NCI-H146 treated with DMSO at 0.1 percent for 48 hours (cell line): ENCODE measurements at regions not wholly inside any gene's neighbourhood (a gene's known extent, or its start where the extent isn't known, plus 50 kb on each side); places are given as distances from the start of the nearest gene placed in this dataset.

Experiments
- DNase-seq: peaks from one replicate; lab custom pipeline; 2025; ENCODE audit not compliant: unreplicated experiment; lab: John Stamatoyannopoulos, UW

DNA sequence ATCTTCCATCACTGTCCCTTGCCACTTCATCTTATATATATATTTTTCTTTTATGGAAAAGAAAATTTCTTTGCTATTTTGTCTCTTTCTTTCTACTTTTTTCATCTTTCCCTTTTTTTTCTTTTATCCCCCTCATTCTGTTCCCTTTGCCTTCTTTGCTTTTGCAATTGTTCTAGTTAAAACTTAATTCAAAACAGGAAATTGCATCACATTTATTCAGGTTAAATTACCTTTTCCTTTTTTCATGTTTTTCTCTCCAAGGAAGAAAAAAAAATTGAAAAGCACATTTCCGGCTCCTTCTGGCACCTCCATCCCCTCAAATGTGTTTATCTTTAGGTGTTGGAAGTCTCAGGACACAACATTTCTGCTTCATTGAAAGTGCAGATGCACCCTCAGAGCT, 176.9 kb downstream of the FGF1 start:
- no peak for DNase-seq

DNA sequence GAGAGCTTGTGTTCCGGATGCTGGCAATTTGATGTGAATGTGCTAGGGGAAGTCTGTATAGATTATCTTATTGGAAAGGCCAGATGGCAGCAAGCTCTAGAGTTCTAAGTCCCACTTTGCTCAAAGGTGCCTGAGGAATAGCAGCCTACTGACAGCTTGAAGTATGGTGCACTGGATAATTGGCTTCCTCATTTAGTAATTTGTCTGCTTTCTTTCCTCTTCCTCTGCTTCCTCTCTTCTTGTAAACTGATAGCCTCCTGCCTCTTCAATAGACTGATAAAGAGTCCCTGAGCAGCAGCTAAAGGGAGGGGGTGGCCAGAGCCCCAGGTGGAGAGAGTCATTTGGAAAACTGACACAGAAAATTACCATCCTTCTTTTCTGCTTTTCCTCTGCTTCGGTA, 177.3 kb downstream of the FGF1 start:
- DNase-seq = peak; percentile 31

DNA sequence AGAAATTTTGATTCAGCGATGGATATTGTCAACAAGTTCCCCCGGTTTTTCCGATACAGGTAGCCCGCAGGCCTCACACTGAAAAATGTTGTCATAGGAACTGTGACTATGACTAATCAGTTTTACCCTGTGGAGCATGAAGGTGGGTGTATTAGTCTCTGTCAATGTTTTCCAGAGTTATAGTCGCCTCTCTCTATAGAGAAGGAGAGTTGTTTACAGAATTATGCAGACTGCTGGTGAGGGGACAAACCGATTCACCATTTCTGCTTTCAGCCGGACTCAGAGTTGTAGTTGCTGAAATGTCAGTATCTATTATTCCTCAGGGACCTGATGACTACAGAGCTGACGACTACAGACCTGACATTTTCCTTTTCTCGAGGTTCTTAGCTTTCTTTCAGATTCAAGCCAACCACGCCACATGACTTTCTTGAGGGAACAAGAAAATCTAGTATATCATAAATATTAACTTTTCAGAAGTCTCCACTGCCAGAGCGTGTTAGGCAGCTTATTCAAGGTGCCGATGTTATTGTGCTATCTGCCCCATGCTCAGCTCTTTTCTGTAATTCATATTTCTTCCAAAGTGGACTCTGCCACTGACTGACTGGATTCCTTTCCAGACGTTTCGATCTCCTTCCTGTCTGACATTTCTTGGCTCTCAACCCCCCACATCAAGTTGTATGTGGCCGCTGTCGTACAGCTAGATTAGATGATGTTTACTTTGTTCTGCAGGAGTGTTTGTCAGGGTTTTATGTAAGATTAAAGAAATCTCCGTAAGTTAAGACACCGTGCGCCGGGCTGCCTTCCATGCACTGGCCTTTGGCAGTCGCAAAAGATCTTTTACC, 178.1 kb downstream of the FGF1 start:
- DNase-seq = no peak

DNA sequence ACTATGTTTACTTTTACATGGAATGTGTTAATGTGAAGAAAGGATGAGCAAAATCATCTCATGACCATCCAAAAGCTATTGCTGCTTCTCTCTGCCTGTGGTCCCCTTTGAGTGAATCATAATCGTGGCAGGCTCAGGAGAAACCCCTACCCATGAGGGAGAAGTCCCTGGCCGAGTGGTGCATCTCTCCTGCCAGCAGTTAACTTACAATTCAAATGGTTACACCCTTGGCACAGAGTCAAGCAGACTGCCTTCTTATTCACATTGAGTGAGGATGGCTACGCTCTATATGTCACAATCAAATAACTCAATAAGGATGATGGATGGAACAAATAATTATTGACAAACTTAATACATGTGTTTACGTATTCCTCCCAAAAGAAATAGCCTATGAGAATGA, 179.1 kb downstream of the FGF1 start:
- DNase-seq = no peak

DNA sequence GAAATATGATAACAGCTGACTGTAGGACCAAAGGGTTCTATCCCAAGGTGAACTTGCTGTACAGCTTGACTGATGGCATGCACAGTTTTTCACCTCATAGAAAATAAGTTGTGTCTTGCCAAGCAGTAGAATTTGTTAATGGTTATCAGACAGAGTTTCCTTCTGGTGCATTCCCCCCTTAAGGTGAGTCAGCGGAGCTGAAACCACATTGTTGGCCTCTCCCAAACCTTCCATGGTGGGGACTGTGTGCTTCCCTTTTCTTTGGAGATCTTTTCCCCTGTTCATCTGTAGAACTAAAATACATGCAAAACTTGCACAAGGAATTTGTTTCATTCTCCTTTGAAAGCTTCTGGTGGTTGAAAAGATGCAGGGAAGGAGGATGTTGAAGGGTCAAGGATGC, 179.8 kb downstream of the FGF1 start:
- DNase-seq = no peak

DNA sequence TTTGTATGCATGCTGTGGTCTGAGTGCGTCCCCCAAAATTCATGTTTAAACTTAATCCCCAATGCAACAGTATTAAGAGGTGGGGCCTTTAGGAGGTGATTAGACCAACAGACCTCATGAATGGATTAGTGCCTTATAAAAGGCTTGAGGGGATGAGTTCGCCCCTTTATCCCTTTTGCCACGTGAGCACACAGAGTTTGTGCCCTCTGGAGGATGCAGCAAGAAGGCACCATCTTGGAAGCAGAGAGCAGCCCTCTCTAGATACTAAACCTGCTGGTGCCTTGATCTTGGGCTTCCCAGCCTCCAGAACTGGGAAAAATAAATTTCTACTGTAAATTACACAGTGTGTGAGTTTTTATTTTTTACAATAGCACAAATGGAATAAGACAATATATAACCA, 177.1 kb upstream of the SPRY4 start:
- no peak for DNase-seq

DNA sequence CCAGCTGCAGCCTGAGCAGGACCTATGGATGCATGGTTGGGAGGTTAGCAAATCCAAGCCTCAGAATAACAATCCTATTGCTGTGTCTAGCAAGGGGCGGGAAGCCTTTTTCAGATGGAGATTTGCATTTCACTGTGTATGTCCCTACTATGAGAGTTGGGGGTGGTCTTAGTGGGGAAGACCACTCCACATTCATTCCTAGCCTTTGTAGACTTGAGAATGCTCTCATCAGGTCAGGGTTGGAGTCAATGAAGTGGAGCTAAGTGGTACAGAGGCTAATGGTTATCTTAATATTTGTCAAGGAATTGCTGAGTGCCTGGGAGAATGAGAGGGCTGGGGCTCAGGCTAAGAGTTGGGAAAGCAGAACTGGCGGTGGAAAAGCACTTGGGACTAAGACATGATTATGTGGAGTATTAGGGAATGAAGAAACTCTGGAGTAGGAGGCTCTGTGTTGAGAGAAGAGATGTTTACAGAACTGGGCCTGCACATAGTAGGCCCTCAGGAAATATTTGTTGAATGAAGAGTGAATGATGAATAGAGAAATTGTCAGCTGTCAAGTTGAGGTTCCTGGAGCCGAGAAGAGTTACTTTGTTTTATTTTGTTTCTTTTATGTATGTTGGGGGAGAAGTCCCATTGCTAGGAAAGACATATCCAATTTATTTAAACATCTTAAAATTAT, 175.5 kb upstream of the SPRY4 start:
- no peak for DNase-seq

DNA sequence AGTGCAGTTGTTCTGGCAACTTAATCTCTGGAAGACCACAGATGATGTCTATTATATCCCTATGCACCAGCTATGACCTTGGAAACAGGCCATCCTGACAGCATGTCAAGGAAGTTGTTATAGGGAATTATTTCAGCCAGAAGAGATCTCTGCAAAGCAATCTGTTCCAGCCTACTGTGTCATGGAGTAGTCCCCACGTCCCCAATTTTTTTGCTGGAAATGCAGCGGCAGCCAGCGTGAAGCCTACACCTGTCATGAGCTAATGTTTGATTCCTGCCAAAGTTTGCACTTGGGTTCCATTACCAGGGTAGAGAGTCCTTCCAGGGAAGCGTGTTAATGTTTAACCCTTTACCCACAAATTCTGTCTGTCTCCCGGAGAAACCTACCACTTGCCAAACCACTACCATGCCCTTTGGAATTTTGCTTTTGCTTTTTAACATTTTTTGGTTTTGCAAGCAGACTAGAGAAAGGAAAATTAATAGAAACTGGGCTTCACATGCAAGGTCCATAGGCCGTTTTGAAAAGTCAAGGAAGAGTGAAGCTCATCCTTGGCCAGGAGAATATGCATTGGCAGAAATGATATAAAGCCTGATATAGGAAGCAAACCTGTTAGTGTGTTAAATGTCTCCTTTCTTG, 174.9 kb upstream of the SPRY4 start:
- DNase-seq = no peak

DNA sequence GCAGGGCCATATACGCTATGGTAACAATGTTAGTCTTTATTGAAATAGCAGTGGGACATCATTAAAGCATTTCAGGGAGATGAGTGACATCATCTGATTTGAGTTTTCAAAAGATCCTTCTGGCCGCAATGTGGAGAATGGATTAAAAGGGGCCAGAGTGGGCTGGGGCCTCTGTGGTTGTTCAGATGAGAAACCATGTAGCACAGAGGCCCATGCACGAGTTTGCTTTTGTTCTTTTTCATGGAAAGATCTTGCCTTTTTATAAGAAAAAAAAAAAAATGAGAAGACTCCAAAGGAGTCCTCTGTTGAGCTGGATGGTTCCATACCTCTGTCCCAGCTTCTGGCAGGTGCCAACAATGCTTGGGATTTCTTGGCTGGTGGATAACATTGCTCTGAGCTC, 173.5 kb upstream of the SPRY4 start:
- no peak for DNase-seq

DNA sequence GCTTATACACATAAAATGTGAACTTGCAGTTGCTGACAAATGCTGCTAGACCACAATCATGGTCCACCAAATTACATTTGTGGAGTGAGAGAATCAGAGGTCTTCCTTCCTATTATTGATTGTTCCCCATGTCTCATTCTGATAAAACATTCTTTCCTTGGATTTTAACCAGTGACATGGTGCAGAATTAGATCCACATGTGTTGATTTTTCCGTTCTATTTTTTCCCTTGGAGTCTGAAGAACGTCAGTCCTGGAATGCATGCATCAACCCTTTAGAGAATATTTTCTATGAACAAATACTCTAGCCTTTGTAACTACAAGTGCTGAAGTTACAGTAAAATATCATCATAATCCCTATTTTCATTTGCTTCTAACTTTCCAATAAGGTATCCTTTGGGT, 170.7 kb upstream of the SPRY4 start:
- no peak for DNase-seq

DNA sequence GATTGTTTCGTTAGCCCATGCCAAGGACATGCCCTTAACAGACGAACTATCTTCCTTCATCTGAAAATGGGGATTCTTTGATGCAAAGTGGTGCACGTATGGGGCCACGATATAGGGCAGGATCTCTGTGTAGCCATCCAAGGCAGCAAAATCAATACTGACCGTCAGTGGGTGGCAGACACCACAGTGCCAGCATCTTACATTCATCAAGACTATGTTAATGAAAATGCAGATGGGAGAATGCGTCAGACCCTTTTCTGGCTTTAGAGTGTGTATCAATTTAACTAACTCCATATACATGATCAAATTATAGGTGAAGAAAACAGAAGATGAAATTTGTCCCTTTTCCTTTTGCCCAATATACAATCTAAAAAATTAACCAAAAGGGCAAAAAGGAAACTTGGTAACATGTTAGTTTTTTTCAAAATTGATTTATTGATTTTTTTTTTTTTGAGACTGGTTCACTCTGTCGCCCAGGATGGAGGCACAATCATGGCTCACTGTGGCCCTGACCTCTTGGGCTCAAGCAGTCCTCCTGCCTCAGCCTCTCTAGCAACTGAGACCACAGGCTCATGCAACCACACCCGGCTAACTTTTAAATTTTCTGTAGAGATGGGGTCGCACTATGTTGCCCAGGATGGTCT, 169.2 kb upstream of the SPRY4 start:
- no peak for DNase-seq

DNA sequence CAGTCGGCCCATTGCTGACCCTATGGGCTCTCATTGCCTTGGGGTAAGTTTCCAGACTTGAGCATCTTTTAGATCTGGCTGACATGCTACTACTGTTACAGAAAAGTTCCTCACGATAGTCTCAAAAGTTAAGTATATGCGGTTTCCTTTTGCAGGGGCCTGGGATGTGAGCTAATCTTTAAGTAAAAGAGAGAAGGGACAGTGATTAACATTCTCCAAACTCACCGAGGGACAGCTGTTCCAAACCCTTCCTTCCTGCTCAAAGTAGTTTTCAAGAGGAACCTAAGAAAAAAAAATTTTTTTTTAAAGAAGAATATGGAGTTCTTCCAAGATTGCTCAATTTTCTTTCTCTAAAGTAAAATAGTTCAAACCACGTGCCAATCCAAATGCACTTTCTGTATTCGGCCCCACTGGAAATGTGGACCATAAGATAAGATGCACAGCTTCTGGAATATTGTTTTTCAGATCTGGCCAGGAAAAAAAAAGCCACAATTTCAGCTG, 168.0 kb upstream of the SPRY4 start:
- no peak for DNase-seq

DNA sequence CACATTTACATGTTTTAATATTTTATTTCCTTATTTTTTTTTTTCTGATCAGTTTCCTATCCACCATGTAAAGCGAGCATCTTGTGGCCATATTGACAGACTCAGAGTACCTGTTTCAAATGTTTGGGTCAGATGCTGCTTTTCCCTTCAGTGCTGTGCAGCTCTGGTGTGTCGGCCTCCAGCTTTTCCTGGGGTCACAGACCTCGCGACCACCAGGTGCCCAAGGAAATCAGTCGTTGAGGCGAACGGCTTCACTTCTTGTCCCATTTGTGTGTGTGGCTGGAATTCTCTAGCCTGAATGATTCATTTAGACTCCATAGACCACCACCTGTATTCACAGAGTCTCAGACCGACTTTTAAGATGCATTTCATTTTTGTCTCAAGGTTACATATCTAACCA, 166.9 kb upstream of the SPRY4 start:
- no peak for DNase-seq

DNA sequence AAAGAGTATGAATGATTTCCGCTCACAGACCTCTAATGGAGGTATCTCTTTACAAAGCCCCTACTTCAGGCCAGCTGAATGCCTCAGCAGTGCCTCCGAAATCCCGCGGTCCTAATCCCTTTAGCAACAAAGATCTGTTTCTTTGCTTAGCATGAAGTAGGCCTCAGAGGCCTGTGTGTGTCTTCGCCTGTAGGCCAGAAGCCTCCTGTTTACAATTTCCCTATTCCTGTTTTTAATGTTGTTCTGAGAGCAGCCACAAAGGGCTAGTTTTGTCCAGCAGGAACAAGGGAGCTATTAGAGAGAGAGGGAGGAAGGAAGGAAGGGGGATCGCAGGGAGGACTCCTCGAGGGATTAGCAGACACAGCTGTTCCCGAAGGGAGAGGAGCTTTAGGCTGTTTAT, 166.4 kb upstream of the SPRY4 start:
- no peak for DNase-seq

DNA sequence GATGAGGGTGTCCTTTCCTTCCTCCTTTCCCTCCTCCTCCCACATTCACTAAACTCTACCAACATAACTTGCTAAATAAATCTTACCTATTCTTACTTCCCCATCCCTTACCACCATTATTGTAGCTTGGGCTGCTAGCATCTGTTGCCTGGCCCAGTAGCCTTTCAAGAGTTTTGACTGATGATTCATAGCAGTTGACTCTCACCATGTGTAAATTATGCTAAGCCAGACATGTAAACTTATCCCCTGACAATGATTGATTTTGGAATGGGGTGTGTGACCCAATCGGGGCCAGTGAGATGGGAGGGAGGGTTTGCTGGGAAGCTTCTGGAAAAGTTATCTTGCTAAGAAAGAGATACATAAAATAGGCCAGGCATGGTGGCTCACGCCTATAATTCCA, 161.8 kb upstream of the SPRY4 start:
- DNase-seq = no peak

DNA sequence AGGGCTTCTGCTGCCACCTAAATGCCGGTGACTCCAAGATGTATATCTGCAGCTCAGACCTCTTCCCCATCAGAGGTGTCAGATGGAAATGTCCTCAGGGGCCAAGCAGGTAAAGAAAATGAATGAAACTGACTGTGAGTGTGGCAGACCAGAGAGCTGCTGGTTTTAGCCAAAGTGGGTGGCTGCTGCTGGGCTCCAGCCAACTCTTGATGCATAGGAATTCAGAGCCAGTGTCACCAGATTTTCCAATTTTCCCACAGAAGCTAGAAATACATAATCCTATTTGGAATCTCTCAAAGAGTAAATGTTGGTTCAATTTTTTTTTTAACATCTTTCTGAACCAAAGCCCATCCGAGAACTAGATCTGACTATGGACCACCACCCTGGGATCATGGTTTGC, 161.2 kb upstream of the SPRY4 start:
- no peak for DNase-seq

DNA sequence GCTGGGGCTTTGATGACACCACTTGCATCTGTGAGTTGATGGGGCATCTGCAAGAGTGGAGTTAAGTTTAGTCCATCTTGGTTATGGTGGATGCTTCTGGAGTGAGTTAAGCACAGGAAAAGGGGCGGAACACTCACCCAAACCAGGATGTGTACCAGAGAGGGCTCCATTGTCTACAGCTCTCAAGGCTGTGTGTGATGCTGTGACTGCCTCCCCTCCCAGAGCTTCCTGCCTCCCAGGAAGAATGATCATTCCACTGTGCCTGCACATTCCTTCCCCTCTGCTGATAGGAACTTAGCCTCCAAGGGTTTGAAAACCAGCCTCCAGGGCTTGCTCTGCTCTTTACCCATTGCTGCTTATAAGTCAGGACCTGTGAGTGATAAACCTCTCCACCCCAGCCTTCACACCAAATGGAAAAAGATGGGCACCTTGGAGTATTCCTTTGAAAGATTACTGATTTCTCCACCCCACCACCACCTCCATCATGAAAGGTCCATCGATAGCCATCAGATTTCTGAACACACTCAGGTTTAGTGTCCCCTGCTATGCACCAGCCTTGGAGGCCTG, 160.1 kb upstream of the SPRY4 start:
- DNase-seq = no peak

DNA sequence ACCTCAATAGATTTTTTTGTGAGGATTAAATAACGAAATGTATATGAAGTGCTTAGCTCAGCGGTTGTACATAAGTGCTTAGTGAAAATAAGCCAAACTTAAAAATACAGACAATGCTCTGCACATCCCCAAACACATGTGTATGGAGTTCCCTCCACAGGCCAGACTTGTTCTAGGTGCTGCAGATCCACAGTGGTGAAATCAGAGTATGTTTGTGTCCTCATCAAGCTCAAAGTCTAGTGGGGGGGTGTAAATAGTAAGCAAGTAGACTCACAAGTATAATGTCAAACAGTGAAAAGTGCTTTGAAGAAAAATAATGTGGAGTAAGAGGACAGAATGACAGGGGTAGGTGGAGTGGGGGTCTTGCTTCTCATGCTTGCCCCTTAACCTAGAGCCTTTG, 157.4 kb upstream of the SPRY4 start:
- DNase-seq = no peak

DNA sequence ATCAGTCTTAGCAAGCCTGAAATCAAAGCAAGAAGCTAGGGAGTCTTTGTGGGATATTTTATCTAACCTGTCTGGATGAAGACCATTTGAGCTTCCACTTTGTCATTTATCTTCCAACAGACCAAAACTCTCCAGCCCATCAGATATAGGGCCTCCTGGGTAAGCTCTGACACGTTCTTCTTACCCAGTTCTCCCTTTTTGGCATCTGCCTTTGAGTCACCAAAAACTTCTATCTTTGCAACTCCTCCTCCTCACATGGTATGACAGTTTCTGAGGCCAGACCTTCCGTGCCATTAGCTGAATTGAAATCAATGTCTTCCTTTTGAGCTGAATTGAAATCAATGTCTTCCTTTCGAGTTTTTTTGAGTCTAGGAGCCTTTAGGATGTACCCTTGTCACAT, 156.6 kb upstream of the SPRY4 start:
- no peak for DNase-seq

DNA sequence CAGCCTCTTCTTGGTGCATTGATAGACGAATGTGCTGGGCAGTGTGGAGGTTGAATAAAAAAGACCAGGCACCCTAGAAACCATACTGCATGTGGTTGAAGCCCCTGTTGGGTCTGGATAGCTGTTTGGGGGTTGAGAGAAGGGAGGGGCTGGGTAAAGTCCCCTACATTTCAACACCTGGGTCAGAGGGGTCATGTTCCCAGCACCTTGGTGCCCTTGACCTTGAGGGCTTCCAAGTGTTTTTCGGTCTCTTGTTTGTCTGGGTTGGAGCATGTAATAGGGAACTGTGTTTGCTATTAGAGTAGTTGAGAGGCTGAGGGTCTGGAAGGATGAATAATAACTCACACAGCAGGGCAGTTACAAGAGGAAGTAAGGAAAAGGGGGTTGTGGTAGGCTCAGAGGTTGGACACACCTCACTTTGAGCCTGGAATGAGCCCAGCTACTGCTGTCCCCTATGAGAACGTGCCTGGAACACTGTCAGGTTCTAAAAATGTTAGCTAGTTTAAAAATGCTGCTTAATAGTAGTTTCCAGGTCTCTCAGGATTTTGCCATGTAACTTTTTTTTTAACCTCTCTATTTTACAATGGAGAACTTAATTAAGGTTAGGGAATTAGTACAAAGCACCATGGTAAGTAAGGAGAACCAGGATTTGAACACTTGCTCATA, 155.2 kb upstream of the SPRY4 start:
- DNase-seq = no peak

DNA sequence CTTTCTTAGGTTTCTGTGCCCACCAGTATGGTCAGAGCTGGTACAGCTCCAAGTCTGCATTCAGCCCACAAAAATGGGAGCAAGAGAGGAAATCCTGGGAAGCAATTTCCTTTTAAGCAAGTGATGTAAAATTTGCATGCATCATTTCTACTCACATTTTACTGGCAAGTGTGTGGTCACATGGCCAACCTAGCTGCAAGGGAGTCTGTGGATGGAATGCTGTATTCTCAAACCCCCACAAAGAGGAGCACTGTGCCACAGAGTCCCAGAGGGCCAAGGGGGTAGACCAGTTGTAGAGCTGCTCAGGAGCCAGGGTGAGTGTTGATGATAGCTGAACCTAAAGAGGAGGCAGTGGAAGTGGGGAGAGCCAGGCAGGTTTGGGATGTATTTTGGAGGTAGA, 154.3 kb upstream of the SPRY4 start:
- DNase-seq = no peak
